Keratinocyte (primary cell): ENCODE measurements at regions not wholly inside any gene's neighbourhood (a gene's known extent, or its start where the extent isn't known, plus 50 kb on each side); places are given as distances from the start of the nearest gene placed in this dataset.

ENCODE experiments used
- EZH2 ChIP-seq: IDR thresholded peaks from one replicate; pipeline ENCODE4 v1.6.1; 2012; ENCODE audit warnings: inconsistent platforms, mild to moderate bottlenecking, low read length, moderate library complexity
- TF ChIP-seq, protein P1 (sequence below), 3 experiments: IDR thresholded peaks in 1 of 3; conservative IDR thresholded peaks in 1 of 3; optimal IDR thresholded peaks in 1 of 3; 2 replicates in 2 of 3; 3 replicates in 1 of 3; pipeline versions ENCODE3 to v1.5.1; 2011; ENCODE audit warnings: low read length in 3 of 3, mild to moderate bottlenecking in 3 of 3, moderate library complexity in 2 of 3, control low read depth in 1 of 3, inconsistent platforms in 1 of 3; ENCODE audit not compliant: insufficient read depth in 2 of 3; ENCODE audit errors: extremely low read depth in 1 of 3

DNA sequence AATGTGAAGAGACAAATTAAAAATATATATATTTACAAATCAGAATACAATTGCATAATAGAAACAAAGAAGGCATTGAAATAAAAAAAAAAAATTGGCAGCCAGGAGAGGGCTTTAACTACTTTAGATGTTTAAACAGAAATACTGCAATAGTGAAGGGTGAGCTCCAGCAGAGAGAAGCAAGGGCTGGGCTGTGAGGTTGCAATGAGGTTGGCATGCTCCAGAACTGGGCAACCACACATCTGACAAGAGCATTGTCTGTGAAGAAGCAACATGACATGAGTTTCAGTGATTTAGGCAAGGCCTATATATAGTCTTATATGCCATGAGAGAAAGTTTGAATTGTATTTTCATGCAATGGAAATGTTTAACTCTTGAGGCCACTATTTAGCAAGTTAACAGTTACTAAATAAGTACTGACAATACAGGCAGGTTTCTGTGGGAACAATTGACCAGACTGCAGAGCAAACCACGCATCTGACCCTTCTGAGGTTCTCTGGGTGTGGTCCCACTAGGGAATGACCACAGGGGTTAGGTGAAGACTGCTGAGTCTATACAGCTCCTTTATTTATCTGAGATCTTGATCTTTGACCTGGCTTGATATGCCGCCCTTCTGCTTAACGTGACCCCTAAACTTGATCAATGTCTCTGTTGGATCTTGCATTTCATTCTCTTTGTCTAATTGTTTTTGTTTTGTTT, 354.2 kb upstream of the PIK3C3 start:
- TF ChIP-seq, protein P1, sequence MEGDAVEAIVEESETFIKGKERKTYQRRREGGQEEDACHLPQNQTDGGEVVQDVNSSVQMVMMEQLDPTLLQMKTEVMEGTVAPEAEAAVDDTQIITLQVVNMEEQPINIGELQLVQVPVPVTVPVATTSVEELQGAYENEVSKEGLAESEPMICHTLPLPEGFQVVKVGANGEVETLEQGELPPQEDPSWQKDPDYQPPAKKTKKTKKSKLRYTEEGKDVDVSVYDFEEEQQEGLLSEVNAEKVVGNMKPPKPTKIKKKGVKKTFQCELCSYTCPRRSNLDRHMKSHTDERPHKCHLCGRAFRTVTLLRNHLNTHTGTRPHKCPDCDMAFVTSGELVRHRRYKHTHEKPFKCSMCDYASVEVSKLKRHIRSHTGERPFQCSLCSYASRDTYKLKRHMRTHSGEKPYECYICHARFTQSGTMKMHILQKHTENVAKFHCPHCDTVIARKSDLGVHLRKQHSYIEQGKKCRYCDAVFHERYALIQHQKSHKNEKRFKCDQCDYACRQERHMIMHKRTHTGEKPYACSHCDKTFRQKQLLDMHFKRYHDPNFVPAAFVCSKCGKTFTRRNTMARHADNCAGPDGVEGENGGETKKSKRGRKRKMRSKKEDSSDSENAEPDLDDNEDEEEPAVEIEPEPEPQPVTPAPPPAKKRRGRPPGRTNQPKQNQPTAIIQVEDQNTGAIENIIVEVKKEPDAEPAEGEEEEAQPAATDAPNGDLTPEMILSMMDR (optimal IDR thresholded peaks at IDR 0.05 in 1 of 3, IDR thresholded peaks at IDR 0.05 in 1 of 3, conservative IDR thresholded peaks at IDR 0.05 in 1 of 3; ENCODE audit: extremely low read depth in 1 of 3, insufficient read depth in 2 of 3, low read length in 3 of 3): no peak
- no peak for TF ChIP-seq EZH2
